HG03135 (cell line): ENCODE measurements at regions not wholly inside any gene's neighbourhood (a gene's known extent, or its start where the extent isn't known, plus 50 kb on each side); places are given as distances from the start of the nearest gene placed in this dataset.

Source experiments
- ATAC-seq: cut with Tn5 transposase; IDR thresholded peaks from one replicate; pipeline ENCODE4 v1.9.1; 2021; ENCODE audit warnings: mild to moderate bottlenecking, moderate library complexity; ENCODE audit not compliant: unreplicated experiment

GRCh38 chr6:1514078-1514477 lies 95.6 kb upstream of the FOXC1 start:
- ATAC-seq: no peak

DNA sequence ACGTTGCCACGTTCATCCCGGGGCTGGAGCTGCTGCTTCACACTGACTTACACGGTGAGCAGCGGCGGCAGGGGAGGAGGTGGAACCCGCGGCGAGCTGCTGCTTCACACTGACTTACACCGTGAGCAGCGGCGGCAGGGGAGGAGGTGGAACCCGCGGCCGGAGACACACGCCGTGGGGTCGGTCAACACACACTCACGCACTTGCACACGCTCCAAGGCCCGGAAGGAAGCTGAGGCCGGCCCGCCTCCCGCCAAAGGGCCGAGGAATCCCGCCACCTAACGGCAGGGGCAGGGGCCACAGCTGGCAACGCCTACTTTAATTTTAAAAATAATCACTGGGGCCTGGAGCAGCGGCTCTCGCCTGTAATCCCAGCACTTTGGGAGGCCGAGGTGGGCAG lies 94.4 kb upstream of the FOXC1 start:
- no peak for ATAC-seq

DNA sequence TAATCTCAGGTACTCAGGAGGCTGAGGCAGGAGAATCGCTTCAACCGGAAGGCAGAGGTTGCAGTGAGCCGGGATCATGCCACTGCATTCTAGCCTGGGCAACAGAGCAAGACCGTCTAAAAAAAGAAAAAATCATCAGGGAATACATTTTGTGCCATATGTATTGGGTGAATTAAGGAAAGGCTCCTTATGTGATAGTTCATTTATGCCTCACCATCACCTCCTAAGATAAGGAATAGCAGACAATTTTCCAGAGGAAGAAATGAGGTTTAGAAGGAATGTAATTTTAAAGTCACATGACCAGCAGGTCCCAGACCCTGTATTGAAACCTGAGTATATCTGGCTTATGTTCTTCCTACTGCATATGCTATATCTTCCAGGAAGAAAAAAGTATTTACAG lies 93.9 kb upstream of the FOXC1 start:
- no peak for ATAC-seq

DNA sequence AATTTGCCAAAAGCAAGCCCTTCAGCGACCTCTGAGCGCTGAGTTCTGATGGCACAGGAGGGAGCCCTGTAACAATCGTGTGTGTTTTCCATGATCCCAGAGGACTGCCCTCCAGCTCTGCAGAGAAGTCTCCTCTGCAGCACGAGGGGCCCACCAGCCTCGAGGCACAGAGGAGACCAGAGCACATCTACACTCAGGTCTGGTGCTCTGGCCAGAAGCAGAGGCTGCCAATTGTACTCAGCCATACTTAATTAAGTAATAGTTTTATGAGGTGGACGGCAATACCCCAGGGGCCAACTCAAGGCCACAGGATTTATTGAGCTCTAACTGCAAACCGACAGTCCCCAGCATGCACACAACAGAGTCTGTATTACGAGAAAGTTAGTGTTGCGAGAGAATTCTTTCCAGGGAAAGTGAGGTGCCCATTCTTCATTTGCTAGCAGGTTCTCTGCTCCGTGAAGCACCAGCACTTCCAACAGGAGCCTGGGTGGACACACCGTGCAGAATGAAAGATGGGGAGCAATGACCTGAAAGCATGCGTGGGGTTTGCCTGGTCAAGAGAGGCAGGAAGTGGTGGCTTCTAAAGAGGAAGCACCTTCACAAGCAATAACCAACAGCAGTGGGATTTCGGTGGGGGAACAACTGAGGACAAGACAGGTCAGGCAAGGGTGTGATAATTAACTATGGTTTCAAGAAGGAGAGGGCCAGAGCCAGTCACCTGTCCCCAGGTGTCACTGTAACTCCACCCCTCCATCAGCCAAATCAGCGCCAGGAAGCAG lies 92.8 kb upstream of the FOXC1 start:
- ATAC-seq: no peak

DNA sequence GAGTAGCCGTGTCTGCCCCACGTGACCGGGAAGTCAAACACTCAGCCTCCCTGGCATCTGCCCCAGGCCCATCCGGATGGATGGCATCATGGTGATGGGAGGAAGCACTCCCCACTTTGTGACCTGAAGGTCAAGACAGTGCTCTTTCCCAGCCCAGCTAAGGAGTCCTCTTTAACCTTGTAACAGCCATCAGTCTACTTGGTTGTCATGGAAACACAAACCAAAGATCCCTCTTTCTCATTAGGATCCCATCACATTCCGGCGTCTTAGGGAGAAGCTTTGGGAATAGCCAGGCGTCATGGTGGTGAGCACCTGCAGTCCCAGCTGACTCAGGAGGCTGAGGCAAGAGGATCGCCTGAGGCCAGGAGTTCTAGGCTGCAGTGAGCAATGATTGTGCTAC lies 90.9 kb upstream of the FOXC1 start:
- no peak for ATAC-seq

DNA sequence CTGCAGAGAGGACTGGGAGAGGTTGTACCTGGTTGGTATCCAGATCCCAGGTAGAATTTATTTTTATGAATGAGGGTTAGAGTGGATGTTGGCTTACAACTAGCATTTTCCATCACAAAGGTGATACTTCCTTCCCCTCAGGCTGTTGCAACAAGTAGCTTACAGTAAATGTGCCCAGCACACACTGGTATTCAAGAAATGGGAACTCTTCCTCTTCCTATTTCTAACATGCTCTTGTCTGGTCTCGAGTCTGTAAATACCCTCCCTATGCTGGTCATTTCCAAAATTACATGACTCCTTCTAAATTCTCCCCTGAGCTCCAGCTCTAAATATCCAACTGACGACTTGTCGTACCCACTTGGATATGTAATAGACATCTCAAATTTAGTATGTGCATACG lies 90.1 kb upstream of the FOXC1 start:
- ATAC-seq: no peak

GRCh38 chr6:1522779-1523178 lies 86.9 kb upstream of the FOXC1 start:
- ATAC-seq: no peak

GRCh38 chr6:1524040-1524480 lies 85.7 kb upstream of the FOXC1 start:
- ATAC-seq: no peak

DNA sequence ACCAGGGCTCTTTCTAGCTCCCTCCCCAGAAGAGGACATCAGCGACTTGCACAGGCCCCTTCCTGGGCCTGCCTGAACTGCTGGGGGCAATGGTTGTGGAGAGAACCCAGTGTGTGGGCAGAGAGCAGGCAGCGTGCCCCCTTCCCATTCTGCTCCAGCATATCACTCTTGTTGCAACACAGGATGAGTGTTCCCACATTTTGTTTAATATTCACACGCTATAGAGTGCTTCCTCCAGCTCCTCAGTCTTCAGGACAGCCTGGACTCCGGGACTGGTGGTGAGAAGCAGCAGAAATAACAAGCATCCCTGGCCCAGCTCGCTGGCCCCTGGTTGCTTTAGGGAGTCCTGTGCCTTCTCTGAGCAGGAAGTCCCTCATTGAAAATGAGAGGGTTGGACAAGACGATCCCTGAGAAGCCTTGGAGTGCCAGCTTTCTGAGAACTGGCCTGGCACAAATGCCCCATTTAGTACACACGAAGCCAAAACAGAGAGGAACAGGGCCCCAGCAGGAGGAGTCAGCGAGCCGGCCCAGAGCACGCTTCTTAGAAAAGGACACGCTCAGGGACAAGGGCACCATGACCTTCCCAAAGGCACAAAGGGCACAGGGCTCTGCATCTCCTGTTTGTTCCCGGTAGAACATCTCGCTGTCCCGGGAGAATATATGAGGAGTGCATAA lies 84.2 kb upstream of the FOXC1 start:
- no peak for ATAC-seq

- ATAC-seq: no peak
Measured at GRCh38 chr6:1526398-1527072, 83.2 kb upstream of the FOXC1 start.

DNA sequence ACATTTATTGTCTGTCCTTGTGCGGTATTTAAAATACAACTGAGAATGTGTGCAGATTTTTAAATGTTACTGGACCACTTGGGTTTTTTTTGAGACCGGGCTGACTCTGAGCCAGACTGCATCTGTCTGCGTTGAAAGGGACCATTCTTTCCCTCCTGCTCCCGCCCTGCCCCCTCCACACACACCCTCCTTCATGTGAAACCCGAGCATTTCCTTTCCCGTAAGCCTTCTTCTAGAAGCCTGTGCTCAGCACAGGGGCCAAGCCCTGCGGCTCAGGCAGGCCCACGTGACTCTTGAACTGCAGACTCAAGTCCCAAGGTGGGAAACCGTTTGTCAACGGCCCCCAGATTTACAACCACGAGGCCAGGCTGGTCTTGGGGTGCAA lies 82.7 kb upstream of the FOXC1 start:
- no peak for ATAC-seq

- no peak for ATAC-seq
Measured at GRCh38 chr6:1535295-1535694, 74.4 kb upstream of the FOXC1 start.

DNA sequence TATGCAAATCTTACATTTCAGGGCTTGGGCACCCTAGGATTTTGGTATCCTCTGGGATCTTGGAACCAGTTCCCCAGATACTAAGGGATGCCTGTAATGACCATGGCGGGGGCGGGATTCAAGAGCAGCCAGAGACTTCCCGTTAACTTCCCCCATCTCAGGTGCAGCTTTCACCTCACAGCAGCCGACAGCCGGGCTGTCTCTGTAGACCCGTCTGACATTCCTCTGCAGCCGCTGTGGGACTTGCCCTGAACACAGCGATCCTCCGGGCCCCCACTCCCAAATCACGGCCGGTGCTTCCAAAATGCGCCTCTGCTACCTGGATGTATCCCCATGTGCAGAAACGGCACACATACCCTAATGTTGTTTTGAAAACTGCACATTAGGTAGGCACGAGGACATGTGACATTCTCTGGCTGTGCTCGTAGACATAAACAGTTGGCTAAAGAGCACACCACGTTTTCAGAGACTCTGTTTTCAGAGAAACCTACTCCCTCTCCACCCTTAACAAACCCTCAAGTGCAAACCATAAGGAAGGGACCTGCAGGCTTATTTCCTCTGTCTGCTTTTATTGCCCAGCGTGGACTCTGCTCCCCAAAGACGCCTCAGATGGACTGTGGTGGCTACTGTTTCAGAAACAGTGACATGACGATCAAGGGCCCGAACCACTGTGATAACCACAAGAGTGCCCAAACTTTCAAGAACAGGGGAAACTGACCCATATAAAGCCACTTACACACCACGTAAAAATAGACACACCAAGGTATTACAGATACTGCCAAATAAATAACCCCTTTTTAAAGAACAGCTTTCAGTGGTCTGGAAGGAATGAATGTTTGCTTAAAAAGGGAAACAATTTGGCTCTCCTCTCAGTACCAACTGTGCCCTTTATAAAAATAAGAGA lies 72.9 kb upstream of the FOXC1 start:
- ATAC-seq: no peak

- ATAC-seq: no peak
Measured at GRCh38 chr6:1538369-1538768, 71.3 kb upstream of the FOXC1 start.

- ATAC-seq: no peak
Measured at GRCh38 chr6:1538810-1539478, 70.8 kb upstream of the FOXC1 start.

GRCh38 chr6:1540864-1541521 lies 68.7 kb upstream of the FOXC1 start:
- no peak for ATAC-seq

DNA sequence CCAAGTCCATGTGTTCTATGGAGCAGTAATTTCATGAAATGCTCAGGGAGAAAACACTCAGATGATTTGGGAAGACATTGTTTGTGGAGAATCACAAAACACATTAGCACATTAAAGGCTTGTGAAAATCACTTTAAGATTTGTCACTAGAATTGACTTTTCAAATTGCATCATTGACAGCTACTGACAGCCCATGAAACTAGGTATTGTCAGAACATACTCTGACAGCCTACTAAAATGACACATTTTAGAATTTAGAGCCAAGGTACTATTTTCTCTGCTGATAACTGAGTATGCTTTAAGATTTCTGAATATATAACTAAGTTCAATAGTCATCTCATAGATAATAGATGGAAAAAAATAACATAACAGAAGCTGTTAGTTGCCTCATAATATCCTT lies 67.4 kb upstream of the FOXC1 start:
- ATAC-seq: no peak

- no peak for ATAC-seq
Measured at GRCh38 chr6:1542764-1543163, 67.0 kb upstream of the FOXC1 start.

DNA sequence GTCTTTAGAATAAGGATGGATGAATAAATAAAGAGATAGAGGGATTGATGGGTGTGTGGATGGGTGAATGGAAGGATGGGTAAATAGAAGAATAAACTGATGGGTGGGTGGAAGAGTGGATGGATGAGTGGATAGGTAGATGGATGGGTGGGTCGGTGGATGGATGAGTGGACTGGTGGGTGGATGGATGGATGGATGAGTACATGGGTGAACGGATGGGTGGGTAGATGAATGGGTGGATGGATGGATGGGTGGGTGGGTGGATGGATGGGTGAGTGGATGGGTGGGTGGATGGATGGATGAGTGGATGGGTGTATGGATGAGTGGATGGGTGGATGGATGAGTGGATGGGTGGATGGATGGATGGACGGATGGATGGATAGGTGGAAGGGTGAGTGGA lies 65.7 kb upstream of the FOXC1 start:
- no peak for ATAC-seq

DNA sequence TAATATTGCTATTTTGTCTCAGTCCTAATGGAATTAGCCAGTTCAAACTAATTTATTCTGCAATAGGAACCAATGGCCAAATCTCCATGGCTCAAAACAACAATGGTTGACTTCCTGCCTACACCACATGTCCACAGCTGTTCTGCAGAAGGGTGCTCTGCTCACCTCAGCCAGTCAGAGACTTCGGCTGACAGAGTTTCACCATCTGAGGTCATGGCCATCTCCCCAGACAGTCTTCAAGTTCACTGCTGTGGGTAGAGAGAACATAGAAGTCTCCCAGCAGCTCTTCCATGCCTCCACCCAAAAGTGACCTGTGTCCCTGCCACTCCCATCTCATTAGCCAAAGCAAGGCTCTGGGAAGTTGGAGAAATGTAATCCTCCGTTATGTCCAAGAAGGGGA lies 65.1 kb upstream of the FOXC1 start:
- ATAC-seq: no peak
